Bronchial epithelial cell (primary cell): ENCODE measurements at regions not wholly inside any gene's neighbourhood (a gene's known extent, or its start where the extent isn't known, plus 50 kb on each side); places are given as distances from the start of the nearest gene placed in this dataset.
A peak's percentile ranks its signal among the peaks of the same experiment; 100 is the strongest.
"Not testable (repeated sequence)": the region's sequence is repeated elsewhere in the genome, so short reads cannot be mapped to it uniquely, and the experiment has no call there.

ENCODE experiments used
- DNase-seq: peaks from one replicate; pipeline ENCODE4 v3.0.0-alpha.2; 2010; ENCODE audit warnings: low read depth
- FAIRE-seq: peaks from 2 replicates; lab custom pipeline; 2011; peaks lifted over from hg19 to GRCh38; lab: Jason Lieb, UNC
- H3K27me3 ChIP-seq: 2 replicates; pipeline ENCODE4 v1.5.1; 2011; ENCODE audit warnings: low read length; ENCODE audit not compliant: control insufficient read depth, insufficient read depth
- H3K36me3 ChIP-seq: 2 replicates; pipeline ENCODE4 v1.5.1; 2011; ENCODE audit warnings: low read length; ENCODE audit not compliant: control insufficient read depth, insufficient read depth
- H3K4me3 ChIP-seq: 2 replicates; pipeline ENCODE4 v1.5.1; 2011; ENCODE audit warnings: mild to moderate bottlenecking, low read depth, low read length, control low read depth
- CTCF ChIP-seq: IDR thresholded peaks from 2 replicates; pipeline ENCODE4 v1.5.1; 2011; ENCODE audit warnings: mild to moderate bottlenecking, moderate library complexity, low read length, control low read depth, inconsistent platforms; ENCODE audit not compliant: insufficient read depth, severe bottlenecking

GRCh38 chr6:27551607-27552006 lies 78.7 kb upstream of the ZNF184 start:
- no peaks in the 10 kb centered on the region for H3K36me3 ChIP-seq
- no peak for FAIRE-seq
- no peak for TF ChIP-seq CTCF

GRCh38 chr6:27550692-27551091 lies 77.8 kb upstream of the ZNF184 start:
- Histone ChIP-seq H3K36me3 (no peaks in the 10 kb centered on the region), H3K4me3 (no peak overlapping the region), H3K27me3 (no peaks in the 10 kb centered on the region)
- DNase-seq (no peak), FAIRE-seq (no peak)
- no peak for TF ChIP-seq CTCF

More at GRCh38 chr6:27551607-27552006, 78.7 kb upstream of the ZNF184 start:
- peaks cover 4% of the 10 kb centered on the region for H3K27me3 ChIP-seq
- no peak overlapping the region for H3K4me3 ChIP-seq
- no peak for DNase-seq

GRCh38 chr6:27549241-27549598 lies 76.3 kb upstream of the ZNF184 start:
- H3K27me3 ChIP-seq, H3K4me3 ChIP-seq, H3K36me3 ChIP-seq: not testable (repeated sequence)

GRCh38 chr6:27547157-27548075 lies 74.5 kb upstream of the ZNF184 start:
- no peak for TF ChIP-seq CTCF

More at GRCh38 chr6:27549241-27549598, 76.3 kb upstream of the ZNF184 start:
- not testable (repeated sequence) for DNase-seq, FAIRE-seq

GRCh38 chr6:27546522-27546921 lies 73.6 kb upstream of the ZNF184 start:
- TF ChIP-seq CTCF, result no peak
- no peak for FAIRE-seq
- Histone ChIP-seq H3K27me3 (no peaks in the 10 kb centered on the region), H3K36me3 (no peaks in the 10 kb centered on the region), H3K4me3 (no peak overlapping the region)
- DNase-seq, result no peak

More at GRCh38 chr6:27547157-27548075, 74.5 kb upstream of the ZNF184 start:
- peak; percentile 67 for DNase-seq
- FAIRE-seq, result no peak
- no peaks in the 10 kb centered on the region for H3K27me3 ChIP-seq
- H3K4me3 ChIP-seq, result peak overlapping the region; percentile 17
- H3K36me3 ChIP-seq, result no peaks in the 10 kb centered on the region

GRCh38 chr6:27545271-27546046 lies 72.6 kb upstream of the ZNF184 start:
- DNase-seq (peak; percentile 84), FAIRE-seq (peak; percentile 32)
- Histone ChIP-seq H3K27me3 (no peaks in the 10 kb centered on the region), H3K36me3 (no peaks in the 10 kb centered on the region), H3K4me3 (peak overlapping the region; percentile 34)
- no peak for TF ChIP-seq CTCF
